CD8-positive, alpha-beta memory T cell (primary cell): ENCODE measurements at regions not wholly inside any gene's neighbourhood (a gene's known extent, or its start where the extent isn't known, plus 50 kb on each side); places are given as distances from the start of the nearest gene placed in this dataset.
A peak's percentile ranks its signal among the peaks of the same experiment; 100 is the strongest.

Experiments
- CTCF ChIA-PET: fragments of 350-600 bp; sonication (Branson Sonifier 250); formaldehyde crosslinking; loops from one replicate; lab custom pipeline; 2021; ENCODE audit warnings: antibody characterized with exemption; lab: Charles Lee
- POLR2A ChIA-PET: fragments of 350-600 bp; sonication (Branson Sonifier 250); formaldehyde crosslinking; loops from one replicate; lab custom pipeline; 2021; ENCODE audit warnings: antibody characterized with exemption; lab: Charles Lee
- DNase-seq, 5 donors: peaks; one replicate each; pipeline versions ENCODE4 v3.0.0 to v3.0.0-alpha.2; 2020 to 2022; ENCODE audit warnings: mixed read lengths in 1 of 5
- H3K27ac ChIP-seq: one replicate; pipeline ENCODE4 v1.7.0; 2013; ENCODE audit warnings: low read depth, mild to moderate bottlenecking, low read length, moderate library complexity
- H3K27me3 ChIP-seq: 2 replicates; pipeline ENCODE4 v1.7.0; 2013; ENCODE audit warnings: low read length, mild to moderate bottlenecking; ENCODE audit not compliant: insufficient read depth, poor library complexity, severe bottlenecking
- H3K36me3 ChIP-seq: 2 replicates; pipeline ENCODE4 v1.7.0; 2013; ENCODE audit warnings: mild to moderate bottlenecking, low read length, moderate library complexity; ENCODE audit not compliant: insufficient read depth
- H3K4me1 ChIP-seq: 2 replicates; pipeline ENCODE4 v1.7.0; 2013; ENCODE audit warnings: mild to moderate bottlenecking, low read length, moderate library complexity; ENCODE audit not compliant: insufficient read depth
- H3K4me3 ChIP-seq: 2 replicates; pipeline ENCODE4 v1.7.0; 2013; ENCODE audit warnings: mild to moderate bottlenecking, low read length
- H3K9me3 ChIP-seq: 2 replicates; pipeline ENCODE4 v1.7.0; 2013; ENCODE audit warnings: mild to moderate bottlenecking, low read length
- H3K27ac Mint-ChIP-seq, 8 donors: one replicate each; pipeline ENCODE4 v1.8.0; 2020 to 2021; ENCODE audit warnings: mixed read lengths in 8 of 8, mild to moderate bottlenecking in 6 of 8, inconsistent platforms in 3 of 8, moderate library complexity in 3 of 8
- H3K27me3 Mint-ChIP-seq, 2 donors: one replicate each; pipeline ENCODE4 v1.8.0; 2020 to 2021; ENCODE audit warnings: mixed read lengths in 2 of 2, mild to moderate bottlenecking in 1 of 2, moderate library complexity in 1 of 2
- H3K36me3 Mint-ChIP-seq, 3 donors: one replicate each; pipeline ENCODE4 v1.8.0; 2020 to 2021; ENCODE audit warnings: mixed read lengths in 3 of 3, inconsistent platforms in 1 of 3, mild to moderate bottlenecking in 1 of 3
- H3K4me1 Mint-ChIP-seq, 3 donors: one replicate each; pipeline ENCODE4 v1.8.0; 2020 to 2021; ENCODE audit warnings: mixed read lengths in 3 of 3, inconsistent platforms in 1 of 3, mild to moderate bottlenecking in 1 of 3
- H3K4me3 Mint-ChIP-seq, 7 donors: one replicate each; pipeline ENCODE4 v1.8.0; 2020 to 2021; ENCODE audit warnings: mixed read lengths in 7 of 7, mild to moderate bottlenecking in 6 of 7, moderate library complexity in 4 of 7, inconsistent platforms in 2 of 7
- H3K9me3 Mint-ChIP-seq, 5 donors: one replicate each; pipeline ENCODE4 v1.8.0; 2020 to 2022; ENCODE audit warnings: mixed read lengths in 5 of 5, mild to moderate bottlenecking in 3 of 5, moderate library complexity in 2 of 5, inconsistent platforms in 1 of 5

GRCh38 chrX:39328661-39329060 lies 527.4 kb downstream of the MID1IP1 start:
- ChIA-PET POLR2A (interaction anchor here (1.0 kb wide), 1 partner anchor 88 kb away, joined by 3 read pairs; no protein-coding TSS in a partner anchor), CTCF (no interaction called here)
- DNase-seq, result no peak
- Histone ChIP-seq H3K36me3 (no peaks in the 10 kb centered on the region), H3K27me3 (no peaks in the 10 kb centered on the region), H3K9me3 (no peaks in the 10 kb centered on the region), H3K4me1 (no peaks in the 10 kb centered on the region), H3K27ac (no peak overlapping the region), H3K4me3 (no peak overlapping the region)
- Mint-ChIP-seq H3K27me3 (peaks cover 0 to 8% of the 10 kb centered on the region in 2 donors), H3K36me3 (no peaks in the 10 kb centered on the region), H3K4me1 (peaks cover 12 to 36% (median 23%) of the 10 kb centered on the region in 3 donors), H3K27ac (no peak overlapping the region), H3K9me3 (no peaks in the 10 kb centered on the region), H3K4me3 (no peak overlapping the region)

- Mint-ChIP-seq H3K9me3 (no peaks in the 10 kb centered on the region), H3K4me1 (peaks cover 19 to 47% (median 34%) of the 10 kb centered on the region in 3 donors), H3K36me3 (no peaks in the 10 kb centered on the region), H3K27ac (peak overlapping the region in 3 of 8 donors; percentile 2 to 66 (median 61)), H3K27me3 (peaks cover 0 to 10% of the 10 kb centered on the region in 2 donors), H3K4me3 (no peak overlapping the region)
- H3K27ac ChIP-seq, result no peak overlapping the region
- POLR2A ChIA-PET, result no interaction called here
- no peak overlapping the region for H3K4me3 ChIP-seq
- DNase-seq, result no peak
- H3K36me3 ChIP-seq, result no peaks in the 10 kb centered on the region
- H3K9me3 ChIP-seq, result no peaks in the 10 kb centered on the region
- peaks cover 9% of the 10 kb centered on the region for H3K4me1 ChIP-seq
- H3K27me3 ChIP-seq, result no peaks in the 10 kb centered on the region
- CTCF ChIA-PET, result interaction anchor here (0.9 kb wide), 1 partner anchor 24 kb away, joined by 3 read pairs; no protein-coding TSS in a partner anchor
Measured at GRCh38 chrX:39331082-39331704, 529.9 kb downstream of the MID1IP1 start.

GRCh38 chrX:39333451-39333850 lies 532.2 kb downstream of the MID1IP1 start:
- Mint-ChIP-seq H3K27ac (no peak overlapping the region), H3K4me3 (no peak overlapping the region), H3K4me1 (peaks cover 25 to 47% (median 38%) of the 10 kb centered on the region in 3 donors), H3K9me3 (no peaks in the 10 kb centered on the region), H3K27me3 (peaks cover 0 to 10% of the 10 kb centered on the region in 2 donors), H3K36me3 (no peaks in the 10 kb centered on the region)
- ChIA-PET CTCF (interaction anchor here (0.7 kb wide), 1 partner anchor 23 kb away, joined by 3 read pairs; no protein-coding TSS in a partner anchor), POLR2A (no interaction called here)
- Histone ChIP-seq H3K36me3 (no peaks in the 10 kb centered on the region), H3K4me1 (peaks cover 22% of the 10 kb centered on the region), H3K9me3 (no peaks in the 10 kb centered on the region), H3K27ac (no peak overlapping the region), H3K4me3 (no peak overlapping the region), H3K27me3 (no peaks in the 10 kb centered on the region)
- DNase-seq, result no peak

GRCh38 chrX:39335513-39336235 lies 534.4 kb downstream of the MID1IP1 start:
- H3K27me3 Mint-ChIP-seq, result peaks cover 0 to 7% of the 10 kb centered on the region in 2 donors
- no peaks in the 10 kb centered on the region for H3K9me3 ChIP-seq
- POLR2A ChIA-PET, result no interaction called here
- peak overlapping the region in 5 of 8 donors; percentile 5 to 75 (median 49) for H3K27ac Mint-ChIP-seq
- DNase-seq, result no peak
- H3K36me3 ChIP-seq, result no peaks in the 10 kb centered on the region
- no peak overlapping the region for H3K4me3 Mint-ChIP-seq
- peaks cover 23 to 47% (median 33%) of the 10 kb centered on the region in 3 donors for H3K4me1 Mint-ChIP-seq
- no peak overlapping the region for H3K4me3 ChIP-seq
- peaks cover 0 to 2% (median 0%) of the 10 kb centered on the region in 5 donors for H3K9me3 Mint-ChIP-seq
- H3K27me3 ChIP-seq, result no peaks in the 10 kb centered on the region
- no peak overlapping the region for H3K27ac ChIP-seq
- no peaks in the 10 kb centered on the region for H3K36me3 Mint-ChIP-seq
- H3K4me1 ChIP-seq, result peaks cover 22% of the 10 kb centered on the region
- CTCF ChIA-PET, result no interaction called here

- Histone ChIP-seq H3K4me1 (peaks cover 22% of the 10 kb centered on the region), H3K27ac (no peak overlapping the region), H3K9me3 (no peaks in the 10 kb centered on the region), H3K36me3 (no peaks in the 10 kb centered on the region), H3K4me3 (no peak overlapping the region), H3K27me3 (no peaks in the 10 kb centered on the region)
- Mint-ChIP-seq H3K9me3 (peaks cover 0 to 2% (median 0%) of the 10 kb centered on the region in 5 donors), H3K4me3 (peak overlapping the region in 5 of 7 donors; percentile 5 to 69 (median 54)), H3K27me3 (peaks cover 0 to 8% of the 10 kb centered on the region in 2 donors), H3K4me1 (peaks cover 16 to 37% (median 24%) of the 10 kb centered on the region in 3 donors), H3K36me3 (no peaks in the 10 kb centered on the region), H3K27ac (peak overlapping the region; percentile 37 to 88 (median 78))
- ChIA-PET CTCF (no interaction called here), POLR2A (no interaction called here)
- no peak for DNase-seq
Measured at GRCh38 chrX:39336671-39337311, 535.5 kb downstream of the MID1IP1 start.

GRCh38 chrX:39337451-39337850 lies 536.2 kb downstream of the MID1IP1 start:
- peaks cover 16 to 30% (median 24%) of the 10 kb centered on the region in 3 donors for H3K4me1 Mint-ChIP-seq
- H3K27ac ChIP-seq, result no peak overlapping the region
- peak overlapping the region in 7 of 8 donors; percentile 57 to 88 (median 82) for H3K27ac Mint-ChIP-seq
- H3K4me1 ChIP-seq, result peaks cover 22% of the 10 kb centered on the region
- ChIA-PET CTCF (no interaction called here), POLR2A (no interaction called here)
- H3K27me3 ChIP-seq, result no peaks in the 10 kb centered on the region
- H3K9me3 ChIP-seq, result no peaks in the 10 kb centered on the region
- H3K27me3 Mint-ChIP-seq, result peaks cover 0 to 5% of the 10 kb centered on the region in 2 donors
- H3K9me3 Mint-ChIP-seq, result peaks cover 0 to 2% (median 0%) of the 10 kb centered on the region in 5 donors
- no peak overlapping the region for H3K4me3 Mint-ChIP-seq
- no peaks in the 10 kb centered on the region for H3K36me3 Mint-ChIP-seq
- no peaks in the 10 kb centered on the region for H3K36me3 ChIP-seq
- no peak overlapping the region for H3K4me3 ChIP-seq
- no peak for DNase-seq

GRCh38 chrX:39338583-39338982 lies 537.3 kb downstream of the MID1IP1 start:
- H3K36me3 ChIP-seq, result no peaks in the 10 kb centered on the region
- Mint-ChIP-seq H3K27me3 (peaks cover 0 to 10% of the 10 kb centered on the region in 2 donors), H3K36me3 (no peaks in the 10 kb centered on the region), H3K4me1 (peaks cover 16 to 28% (median 24%) of the 10 kb centered on the region in 3 donors), H3K27ac (peak overlapping the region in 1 of 8 donors; percentile 1), H3K9me3 (peaks cover 0 to 2% (median 0%) of the 10 kb centered on the region in 5 donors), H3K4me3 (no peak overlapping the region)
- no peak for DNase-seq
- no peak overlapping the region for H3K4me3 ChIP-seq
- H3K27ac ChIP-seq, result no peak overlapping the region
- no peaks in the 10 kb centered on the region for H3K9me3 ChIP-seq
- H3K4me1 ChIP-seq, result peaks cover 22% of the 10 kb centered on the region
- ChIA-PET CTCF (no interaction called here), POLR2A (no interaction called here)
- H3K27me3 ChIP-seq, result no peaks in the 10 kb centered on the region
